GM21381 (cell line): ENCODE measurements at regions not wholly inside any gene's neighbourhood (a gene's known extent, or its start where the extent isn't known, plus 50 kb on each side); places are given as distances from the start of the nearest gene placed in this dataset.

Source experiments
- ATAC-seq: cut with Tn5 transposase; IDR thresholded peaks from one replicate; pipeline ENCODE4 v1.9.1; 2021; ENCODE audit warnings: mild to moderate bottlenecking, moderate library complexity; ENCODE audit not compliant: unreplicated experiment

GRCh38 chr12:13769966-13770365 lies 211.4 kb downstream of the GRIN2B start:
- no peak for ATAC-seq

DNA sequence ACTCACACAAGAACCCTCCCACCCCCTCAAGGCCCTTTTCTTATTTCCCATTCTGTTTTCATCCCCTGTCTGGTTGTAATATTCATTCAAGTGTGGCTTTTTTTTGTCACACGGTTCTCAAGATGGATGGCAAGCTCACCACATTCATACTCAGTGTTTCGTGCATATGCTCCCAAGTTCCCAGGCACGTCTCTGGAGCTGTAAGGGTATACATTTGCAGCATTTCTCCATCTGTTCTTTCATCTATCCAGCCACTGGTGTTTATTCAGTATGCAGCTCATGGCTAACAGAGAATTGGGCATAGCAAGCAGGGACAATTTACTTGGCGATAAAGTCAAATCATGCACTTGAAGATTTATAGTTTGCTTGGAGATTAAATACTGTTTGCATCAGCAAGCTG lies 212.1 kb downstream of the GRIN2B start:
- ATAC-seq, result no peak

DNA sequence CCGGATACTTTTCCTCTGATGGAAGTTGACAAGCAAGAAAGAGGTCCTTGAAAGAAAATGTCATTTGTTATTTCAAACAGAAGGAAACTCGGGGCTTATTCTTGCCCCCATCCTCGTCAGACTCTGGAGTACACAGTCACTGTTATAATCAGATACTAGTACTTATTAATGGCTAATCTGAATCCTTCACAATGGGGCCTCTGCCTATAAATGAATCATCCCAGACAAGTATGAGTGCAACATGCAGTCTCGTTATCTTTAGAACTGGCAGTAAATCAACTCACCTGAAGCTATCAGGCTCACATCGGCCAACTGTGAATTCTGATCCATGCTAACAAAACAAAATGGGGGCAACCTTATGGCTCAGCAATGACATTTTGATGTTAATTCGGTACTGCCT lies 216.7 kb downstream of the GRIN2B start:
- ATAC-seq, result no peak

DNA sequence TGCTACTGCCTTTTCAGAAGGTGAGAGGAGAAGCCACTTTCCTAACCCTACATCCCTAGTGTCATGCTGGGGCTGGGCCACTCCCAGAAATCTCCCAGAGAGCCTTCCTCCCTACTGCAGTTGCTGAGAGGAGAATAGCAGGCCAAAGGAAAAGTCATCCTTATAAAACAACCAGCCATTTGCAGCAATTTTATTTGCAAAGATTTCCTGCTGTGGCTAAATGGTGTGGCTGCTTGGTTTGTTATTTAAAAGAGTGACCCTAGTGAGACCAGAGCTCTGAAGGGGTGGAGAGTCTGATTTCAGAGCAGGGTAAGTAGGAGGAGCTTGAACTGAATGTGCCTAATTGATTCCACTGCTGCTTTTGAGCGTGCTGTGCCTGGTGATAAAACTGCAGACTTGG lies 232.0 kb downstream of the GRIN2B start:
- no peak for ATAC-seq

DNA sequence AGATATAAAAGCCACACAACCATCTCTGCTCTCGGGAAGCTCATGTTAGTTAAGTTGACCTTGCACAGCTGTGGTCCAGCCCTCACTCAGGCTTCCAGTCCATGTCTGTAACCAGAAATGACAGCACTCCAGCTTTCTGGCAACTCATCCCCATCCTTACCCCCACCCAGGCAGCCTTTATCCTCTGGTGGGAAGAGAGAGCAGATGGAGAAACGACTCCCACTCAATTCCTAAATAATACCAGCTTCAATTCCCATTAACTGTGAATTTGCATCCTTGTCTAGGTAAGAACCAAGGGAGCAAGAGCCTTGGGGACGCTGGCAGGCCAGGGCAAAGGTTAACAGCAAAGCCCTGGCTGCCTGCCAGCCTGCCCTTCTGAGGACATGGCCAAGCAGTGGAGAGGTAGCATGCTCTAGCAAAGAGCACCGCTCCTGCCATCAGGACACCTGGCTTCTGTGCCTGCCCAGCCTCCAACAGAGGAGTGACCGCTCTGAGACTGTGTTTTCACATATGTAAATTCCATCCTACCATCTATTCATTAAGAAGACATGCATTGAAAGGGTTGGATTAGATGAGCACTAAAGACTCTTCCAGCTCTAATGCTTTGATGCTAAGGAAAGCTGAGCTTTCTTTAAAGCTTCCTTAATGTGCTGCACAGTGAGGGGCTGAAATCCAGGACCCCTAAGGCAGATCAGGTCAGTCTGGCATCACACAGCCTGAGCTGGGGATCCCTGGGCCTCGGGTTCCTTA lies 236.1 kb downstream of the GRIN2B start:
- no peak for ATAC-seq

GRCh38 chr12:13744561-13744960 lies 236.8 kb downstream of the GRIN2B start:
- ATAC-seq, result no peak

DNA sequence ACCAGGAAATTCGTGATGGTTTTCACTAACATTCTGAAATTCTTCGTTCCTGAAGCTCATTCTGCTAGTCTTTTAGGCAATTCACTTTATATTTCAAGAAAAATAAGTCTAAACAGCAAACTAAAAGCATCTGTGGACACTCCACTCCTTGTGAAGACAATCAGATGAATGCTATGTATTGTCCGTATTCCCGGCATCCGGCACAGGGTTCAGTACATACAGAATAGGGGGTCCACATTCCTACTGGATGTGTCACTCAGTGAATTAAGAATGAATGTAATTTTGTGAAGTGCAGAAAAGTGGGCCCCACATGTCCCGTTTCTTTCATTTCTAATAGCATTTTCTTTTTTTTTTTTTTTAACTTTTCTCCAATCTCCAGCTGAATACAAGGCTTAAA lies 241.3 kb downstream of the GRIN2B start:
- no peak for ATAC-seq

DNA sequence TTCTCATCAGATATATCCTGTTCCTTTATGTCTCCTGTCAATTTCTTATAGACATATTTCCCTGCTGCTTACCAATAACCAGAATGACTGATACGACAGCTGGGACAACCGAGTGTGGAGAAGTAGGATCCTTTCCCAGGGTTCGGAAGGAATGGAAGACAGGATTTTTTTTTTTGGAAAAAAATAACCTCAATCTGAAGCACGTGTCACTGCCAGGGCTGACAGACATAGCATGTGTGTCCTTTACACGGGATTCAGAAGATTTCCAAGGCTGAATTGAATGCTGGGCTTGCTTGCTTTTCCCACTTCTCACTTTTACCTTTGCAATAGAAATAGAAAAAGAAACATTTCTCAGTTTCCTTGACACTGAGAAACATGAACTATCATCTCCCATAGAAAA lies 245.7 kb downstream of the GRIN2B start:
- ATAC-seq, result no peak

GRCh38 chr12:13734584-13735152 lies 246.7 kb downstream of the GRIN2B start:
- ATAC-seq, result no peak

GRCh38 chr12:13727707-13728195 lies 253.7 kb downstream of the GRIN2B start:
- no peak for ATAC-seq

DNA sequence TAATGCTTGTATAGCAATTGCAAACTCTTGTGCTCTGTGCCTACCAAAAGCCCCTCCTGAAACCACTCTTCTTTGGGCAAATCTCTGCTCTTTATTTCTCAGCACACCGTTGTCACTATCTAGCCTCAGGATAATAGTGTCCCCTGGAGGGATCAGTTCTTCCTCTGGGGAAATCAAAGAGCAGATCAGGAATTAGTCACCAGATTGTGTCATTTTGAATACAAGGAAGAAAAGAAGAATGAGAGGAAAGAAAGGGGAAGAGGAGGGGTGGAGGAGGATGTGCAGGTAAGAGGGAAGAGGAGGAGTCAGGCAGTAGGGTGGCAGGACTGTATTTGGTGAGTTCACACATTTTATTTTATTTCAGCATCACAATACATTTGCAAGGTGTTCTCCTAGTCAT lies 256.4 kb downstream of the GRIN2B start:
- ATAC-seq, result no peak

DNA sequence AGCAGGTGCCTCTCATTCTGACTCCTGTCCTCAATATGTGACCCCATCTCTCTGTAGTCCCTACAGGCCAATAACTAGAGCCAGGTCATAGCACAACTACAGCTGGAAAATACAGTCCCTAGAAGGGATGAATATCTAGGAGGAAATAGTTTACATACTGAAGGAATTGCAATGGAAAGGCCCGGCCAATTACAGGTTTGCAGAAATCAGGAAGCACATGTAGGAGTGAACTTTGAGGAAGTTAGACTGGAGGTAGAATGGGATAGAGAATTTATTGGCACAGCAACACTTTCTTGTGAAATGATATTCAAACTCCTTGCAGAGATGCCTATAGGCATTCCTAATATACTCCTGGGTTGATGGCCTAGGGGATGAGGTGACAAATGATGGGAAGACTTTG lies 257.3 kb downstream of the GRIN2B start:
- ATAC-seq, result no peak

- no peak for ATAC-seq
Measured at GRCh38 chr12:13719986-13720385, 261.4 kb downstream of the GRIN2B start.

- ATAC-seq, result no peak
Measured at GRCh38 chr12:13718271-13718670, 263.1 kb downstream of the GRIN2B start.

DNA sequence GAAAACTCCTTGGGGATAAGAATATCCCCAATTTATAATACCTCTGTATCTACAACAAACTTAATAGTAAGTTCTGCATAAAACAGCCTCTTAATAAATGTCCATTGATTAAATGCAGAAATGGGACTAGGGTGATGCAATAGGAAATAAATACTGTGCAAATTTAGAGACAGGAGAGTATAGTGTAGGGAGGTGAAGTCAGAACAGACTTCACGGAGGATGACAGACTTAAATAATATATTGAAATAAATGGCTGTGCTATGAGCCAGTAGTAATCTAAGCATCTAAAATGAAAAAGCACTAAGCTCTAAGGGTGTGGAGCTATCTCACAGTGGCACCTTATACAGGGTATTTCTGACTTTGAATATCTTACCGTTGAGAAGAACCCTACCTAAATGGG lies 265.3 kb downstream of the GRIN2B start:
- ATAC-seq, result no peak

GRCh38 chr12:13713556-13714410 lies 267.6 kb downstream of the GRIN2B start:
- no peak for ATAC-seq

GRCh38 chr12:13707829-13708228 lies 273.6 kb downstream of the GRIN2B start:
- ATAC-seq, result no peak

GRCh38 chr12:13702381-13702780 lies 279.0 kb downstream of the GRIN2B start:
- ATAC-seq, result no peak

GRCh38 chr12:13701502-13701901 lies 279.9 kb downstream of the GRIN2B start:
- ATAC-seq, result no peak

DNA sequence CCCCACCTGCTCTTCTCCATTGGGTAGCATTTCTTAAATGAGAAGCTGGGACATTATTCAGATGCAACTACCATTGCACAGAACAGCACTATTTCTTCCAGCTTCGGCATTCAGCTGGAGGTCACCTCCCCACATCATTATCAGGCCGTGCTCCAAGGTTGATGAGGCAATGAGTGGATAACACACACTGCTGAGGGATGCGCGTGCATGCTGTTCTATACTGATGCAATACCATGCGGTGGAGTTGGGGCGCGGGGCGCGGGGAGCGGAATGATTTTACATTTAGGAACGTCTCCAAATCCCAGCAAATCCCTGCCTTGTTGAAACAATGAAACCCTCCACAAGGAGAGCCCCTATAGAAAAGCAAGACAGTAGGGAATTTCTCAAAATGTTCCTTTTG lies 283.4 kb downstream of the GRIN2B start:
- no peak for ATAC-seq

DNA sequence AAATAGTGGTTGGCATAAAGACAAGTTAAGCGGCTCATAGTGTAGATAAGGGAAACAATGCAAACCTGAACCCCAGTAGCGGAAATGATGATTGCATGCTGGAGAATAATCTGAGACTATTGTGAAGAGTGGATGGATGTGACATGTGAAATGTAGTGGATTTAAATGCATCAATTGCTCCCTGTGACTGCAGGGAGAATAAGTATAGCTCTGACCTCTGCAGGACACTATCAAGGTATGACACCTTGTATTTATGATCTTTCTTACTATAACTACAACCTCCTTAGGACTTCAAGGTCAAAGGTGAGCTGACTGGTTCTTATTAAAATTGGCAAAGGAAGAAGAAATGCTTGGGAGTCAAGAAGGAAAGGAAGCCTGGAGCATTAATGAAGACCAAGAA lies 285.6 kb downstream of the GRIN2B start:
- ATAC-seq, result no peak

- no peak for ATAC-seq
Measured at GRCh38 chr12:13692332-13692731, 289.1 kb downstream of the GRIN2B start.
